Heart left ventricle (tissue), 16 donors: ENCODE measurements at regions not wholly inside any gene's neighbourhood (a gene's known extent, or its start where the extent isn't known, plus 50 kb on each side); places are given as distances from the start of the nearest gene placed in this dataset.

ENCODE experiments used
- ATAC-seq, 4 donors: fragments of 200-7000 bp; cut with Tn5 transposase; one replicate each; pipeline ENCODE4 v1.9.1; 2020 to 2022; ENCODE audit warnings: moderate library complexity in 4 of 4, mild to moderate bottlenecking in 3 of 4, moderate number of reproducible peaks in 1 of 4
- DNase-seq, 5 donors: peaks; one replicate each; pipeline ENCODE4 v3.0.0-alpha.2; 2020
- H3K27ac ChIP-seq, 12 donors: fragments of 200-600 bp; sonication (generic) in 4 of 12; one replicate each; pipeline versions ENCODE4 v1.5.0 to v1.8.0; 2016 to 2022; ENCODE audit warnings: mild to moderate bottlenecking in 2 of 12
- H3K27me3 ChIP-seq, 9 donors: fragments of 200-600 bp; sonication (generic) in 2 of 9; one replicate each; pipeline versions ENCODE4 v1.5.1 to v1.8.0; 2016 to 2022; ENCODE audit warnings: mild to moderate bottlenecking in 3 of 9
- H3K36me3 ChIP-seq, 9 donors: fragments of 200-600 bp; sonication (generic) in 2 of 9; one replicate each; pipeline versions ENCODE4 v1.5.0 to v1.8.0; 2018 to 2022; ENCODE audit warnings: mild to moderate bottlenecking in 2 of 9
- H3K4me1 ChIP-seq, 12 donors: fragments of 200-600 bp; sonication (generic) in 4 of 12; one replicate each; pipeline versions ENCODE4 v1.5.0 to v1.8.0; 2016 to 2022; ENCODE audit warnings: mild to moderate bottlenecking in 3 of 12
- H3K4me3 ChIP-seq, 12 donors: fragments of 200-600 bp; sonication (generic) in 4 of 12; one replicate each; pipeline versions ENCODE4 v1.5.0 to v1.8.0; 2017 to 2022; ENCODE audit warnings: mild to moderate bottlenecking in 9 of 12, moderate library complexity in 4 of 12
- H3K9me3 ChIP-seq, 12 donors: fragments of 200-600 bp; sonication (generic) in 4 of 12; one replicate each; pipeline versions ENCODE4 v1.5.0 to v1.8.0; 2016 to 2022; ENCODE audit warnings: mild to moderate bottlenecking in 1 of 12
- CTCF ChIP-seq, 12 donors: fragments of 200-600 bp; sonication (generic) in 4 of 12; IDR thresholded peaks; one replicate each; pipeline versions ENCODE4 v1.5.0 to v1.8.0; 2018 to 2022; ENCODE audit warnings: antibody characterized with exemption in 12 of 12, mild to moderate bottlenecking in 5 of 12
- POLR2A ChIP-seq, 2 donors: fragments of 450-650 bp; IDR thresholded peaks; one replicate each; pipeline ENCODE4 v1.6.1; 2017; ENCODE audit warnings: antibody characterized with exemption in 2 of 2, mild to moderate bottlenecking in 2 of 2, moderate library complexity in 2 of 2
- WGBS, 4 donors: extraction: QIAGEN DNeasy Blood & Tissue Kit in 2 of 4; methylation state at CpG; one replicate each; pipeline versions ENCODE4 v1.1.5 to v1.1.7; 2013 to 2018; 5-methylcytosine and 5-hydroxymethylcytosine counted together
- intact Hi-C, 10 donors: fragments of 100-400 bp; cut with DNase I; formaldehyde crosslinking; loops; one replicate each; pipeline versions ENCODE4 v1.11.1 to v1.14.2; 2022
- donor health status: ischemic (EF 13 %, LVEDD 7.1; RV severe dilation, severe dysfunction).
- donor health status: healthy with polysubstance abuse.
- donor health status: DM: no; HTN: yes; CAD: no.
- donor health status: DM: no; HTN: no; CAD: no.
- donor health status: ischemic (EF 25% LVEDD 6.9; RV normal size, moderate dysfunction).
- donor health status: ischemic (EF 25% LVEDD 5.7; RV mildly dilated, moderate dysfunction).
- donor health status: healthy.
- donor health status: DM: yes; HTN: yes; CAD: no.
- donor health status: ischemic (EF 35%, LVEDD 5.7; RV mildly dilated, moderate dysfunction).
- donor health status: nonischemic (EF 11% LVEDD 7.7; RV severe dilation, severe dysfunction).
- donor health status: DM: yes; HTN: yes; CAD: no.
- donor health status: PGD.
- donor health status: ischemic (EF 29% LVEDD 5.4; RV normal size, mild dysfunction).
- donor health status: nonischemic (EF 23%, LVEDD 6.1; RV moderate dilation, normal function).

GRCh38 chr1:98260839-98261238 is 340.0 kb upstream of the DPYD start:
- H3K4me3 ChIP-seq: no peak overlapping the region
- ATAC-seq (no peak), DNase-seq (no peak)
- no peak for TF ChIP-seq POLR2A (IDR thresholded peaks at IDR 0.05)
- TF ChIP-seq CTCF (IDR thresholded peaks at IDR 0.05): no peak
- 86 to 92% (median 90%) methylated on average over 6 of the region's 6 CpGs for WGBS, 4 donors
- no peaks in the 10 kb centered on the region for H3K27me3 ChIP-seq
- intact Hi-C loops: no loop called here
- H3K36me3 ChIP-seq: no peaks in the 10 kb centered on the region
- no peak overlapping the region for H3K27ac ChIP-seq
- H3K4me1 ChIP-seq: no peaks in the 10 kb centered on the region
- peaks cover 0 to 5% (median 0%) of the 10 kb centered on the region in 12 donors for H3K9me3 ChIP-seq

- H3K27ac ChIP-seq: no peak overlapping the region
- intact Hi-C loops: no loop called here
- DNase-seq (no peak), ATAC-seq (no peak)
- peaks cover 0 to 5% (median 0%) of the 10 kb centered on the region in 12 donors for H3K9me3 ChIP-seq
- TF ChIP-seq CTCF (IDR thresholded peaks at IDR 0.05) (no peak), POLR2A (IDR thresholded peaks at IDR 0.05) (no peak)
- H3K4me1 ChIP-seq: no peaks in the 10 kb centered on the region
- H3K4me3 ChIP-seq: no peak overlapping the region
- H3K36me3 ChIP-seq: no peaks in the 10 kb centered on the region
- 83 to 90% (median 85%) methylated on average over 1 of the region's 1 CpG for WGBS, 4 donors
- H3K27me3 ChIP-seq: no peaks in the 10 kb centered on the region
Observed at GRCh38 chr1:98260412-98260811, 339.6 kb upstream of the DPYD start.

- H3K36me3 ChIP-seq: no peaks in the 10 kb centered on the region
- no peak overlapping the region for H3K4me3 ChIP-seq
- peaks cover 0 to 5% (median 0%) of the 10 kb centered on the region in 12 donors for H3K9me3 ChIP-seq
- H3K27ac ChIP-seq: no peak overlapping the region
- no peaks in the 10 kb centered on the region for H3K27me3 ChIP-seq
- WGBS, 4 donors: 40 to 46% (median 44%) methylated on average over 2 of the region's 2 CpGs
- no peaks in the 10 kb centered on the region for H3K4me1 ChIP-seq
- DNase-seq: no peak
- intact Hi-C loops: no loop called here
- ATAC-seq: no peak
- TF ChIP-seq POLR2A (IDR thresholded peaks at IDR 0.05) (no peak), CTCF (IDR thresholded peaks at IDR 0.05) (no peak)
Observed at GRCh38 chr1:98256700-98257099, 335.9 kb upstream of the DPYD start.

GRCh38 chr1:98253145-98253544 is 332.3 kb upstream of the DPYD start:
- intact Hi-C loops: no loop called here
- ATAC-seq (no peak), DNase-seq (no peak)
- Histone ChIP-seq H3K4me3 (no peak overlapping the region), H3K27me3 (no peaks in the 10 kb centered on the region), H3K4me1 (no peaks in the 10 kb centered on the region), H3K9me3 (peaks cover 0 to 9% (median 0%) of the 10 kb centered on the region in 12 donors), H3K36me3 (no peaks in the 10 kb centered on the region), H3K27ac (no peak overlapping the region)
- TF ChIP-seq POLR2A (IDR thresholded peaks at IDR 0.05) (no peak), CTCF (IDR thresholded peaks at IDR 0.05) (no peak)
- 75 to 83% (median 78%) methylated on average over 3 of the region's 3 CpGs for WGBS, 4 donors
